PFSK-1 (cell line): ENCODE measurements at regions not wholly inside any gene's neighbourhood (a gene's known extent, or its start where the extent isn't known, plus 50 kb on each side); places are given as distances from the start of the nearest gene placed in this dataset.

Experiments used
- FOXP2 ChIP-seq: optimal IDR thresholded peaks from 2 replicates; pipeline ENCODE3; 2011; ENCODE audit warnings: borderline replicate concordance, control low read depth, inconsistent platforms; ENCODE audit not compliant: insufficient read depth; ENCODE audit errors: extremely low read length, extremely low read depth
- POLR2AphosphoS5 ChIP-seq: IDR thresholded peaks from 2 replicates; pipeline ENCODE4 v1.6.1; 2012; ENCODE audit warnings: low read depth, mild to moderate bottlenecking, control low read depth, low read length, moderate library complexity
- REST ChIP-seq, 2 experiments: IDR thresholded peaks; 2 replicates each; pipeline versions ENCODE4 v1.6.1 to v1.8.0; 2011 to 2012; ENCODE audit warnings: low read depth in 2 of 2, low read length in 2 of 2, control low read depth in 1 of 2, inconsistent platforms in 1 of 2, mild to moderate bottlenecking in 1 of 2, moderate library complexity in 1 of 2; ENCODE audit not compliant: insufficient read depth in 1 of 2
- SIN3A ChIP-seq: IDR thresholded peaks from 2 replicates; pipeline ENCODE4 v1.6.1; 2012; ENCODE audit warnings: mild to moderate bottlenecking, low read length, moderate library complexity, borderline replicate concordance; ENCODE audit not compliant: insufficient read depth
- TAF1 ChIP-seq: IDR thresholded peaks from 2 replicates; pipeline ENCODE4 v1.6.1; 2012; ENCODE audit warnings: low read length, control low read depth, borderline replicate concordance; ENCODE audit not compliant: insufficient read depth

DNA sequence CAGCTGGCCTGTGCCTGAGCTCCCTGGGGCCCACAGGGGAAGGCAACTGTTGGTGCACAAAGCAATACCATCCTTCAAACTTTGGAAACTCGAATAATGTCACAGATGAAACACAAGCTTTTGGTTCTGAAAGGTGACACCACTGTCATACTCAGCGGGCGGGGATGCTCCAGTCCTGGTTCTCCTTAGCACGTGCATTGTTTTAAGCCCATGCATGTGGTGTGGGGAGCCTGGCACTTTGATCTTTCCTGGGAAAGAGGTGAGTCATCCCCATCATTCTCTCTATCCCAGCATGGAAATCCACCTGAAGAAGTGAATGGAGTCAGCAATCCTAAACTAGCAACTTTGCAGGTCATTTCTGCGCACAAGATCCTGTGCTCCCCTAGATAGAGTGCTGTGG is 119.6 kb downstream of the GLRX3 start:
- TF ChIP-seq TAF1 (no peak), SIN3A (no peak), REST (IDR thresholded peaks at IDR 0.05; ENCODE audit: insufficient read depth in 1 of 2, low read depth in 2 of 2, low read length in 2 of 2) (no peak), POLR2AphosphoS5 (no peak), FOXP2 (no peak)

GRCh38 chr10:130257897-130258296 is 121.7 kb downstream of the GLRX3 start:
- TF ChIP-seq REST (IDR thresholded peaks at IDR 0.05; ENCODE audit: insufficient read depth in 1 of 2, low read depth in 2 of 2, low read length in 2 of 2) (no peak), POLR2AphosphoS5 (no peak), FOXP2 (no peak)

DNA sequence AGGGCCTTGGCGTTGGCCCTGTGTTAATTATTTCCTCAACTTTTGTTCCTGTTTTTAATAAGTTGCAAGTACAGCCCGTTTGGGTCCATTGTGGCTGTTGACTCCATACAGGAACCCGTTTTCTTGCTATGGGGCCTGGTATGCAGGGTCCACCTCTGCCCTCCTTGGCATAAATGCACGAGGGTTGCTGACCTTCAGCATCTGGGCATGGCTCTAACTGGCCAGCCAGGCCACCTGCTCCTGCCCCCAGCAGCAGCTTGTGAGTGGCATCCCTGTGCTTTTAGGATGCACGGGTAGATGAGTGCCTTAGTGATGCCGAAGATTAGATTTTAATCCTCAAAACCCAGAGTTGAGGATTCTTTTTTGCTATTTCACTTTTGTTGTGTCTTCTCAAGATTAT is 123.2 kb downstream of the GLRX3 start:
- TF ChIP-seq POLR2AphosphoS5, result no peak
- no peak for TF ChIP-seq FOXP2
- no peak for TF ChIP-seq REST (IDR thresholded peaks at IDR 0.05; ENCODE audit: insufficient read depth in 1 of 2, low read depth in 2 of 2, low read length in 2 of 2)
- no peak for TF ChIP-seq SIN3A
- no peak for TF ChIP-seq TAF1

- TF ChIP-seq FOXP2, result no peak
- no peak for TF ChIP-seq TAF1
Observed at GRCh38 chr10:130261306-130261705, 125.1 kb downstream of the GLRX3 start.

DNA sequence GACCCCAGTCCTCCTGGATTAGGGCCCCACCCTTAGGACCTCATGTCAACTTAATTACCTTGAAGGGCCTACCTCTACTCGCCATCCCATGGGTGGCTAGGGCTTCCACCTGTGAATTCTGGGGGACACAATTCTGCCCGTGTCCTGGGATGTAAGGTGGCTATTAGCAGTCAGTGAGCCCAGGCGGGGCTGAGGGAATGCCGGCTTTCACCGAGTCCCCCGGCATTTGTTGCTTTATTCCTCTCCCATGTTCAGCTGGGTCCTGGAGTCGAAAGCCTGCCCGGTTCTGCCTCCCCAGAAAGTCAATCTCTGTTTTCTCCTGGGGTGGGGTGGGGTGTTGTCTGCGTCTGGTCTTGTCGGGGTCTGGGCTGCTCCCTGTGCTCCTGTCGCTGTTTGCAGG is 125.6 kb downstream of the GLRX3 start:
- TF ChIP-seq FOXP2, result no peak
- no peak for TF ChIP-seq POLR2AphosphoS5
- no peak for TF ChIP-seq REST (IDR thresholded peaks at IDR 0.05; ENCODE audit: insufficient read depth in 1 of 2, low read depth in 2 of 2, low read length in 2 of 2)
- TF ChIP-seq TAF1, result no peak
- no peak for TF ChIP-seq SIN3A

DNA sequence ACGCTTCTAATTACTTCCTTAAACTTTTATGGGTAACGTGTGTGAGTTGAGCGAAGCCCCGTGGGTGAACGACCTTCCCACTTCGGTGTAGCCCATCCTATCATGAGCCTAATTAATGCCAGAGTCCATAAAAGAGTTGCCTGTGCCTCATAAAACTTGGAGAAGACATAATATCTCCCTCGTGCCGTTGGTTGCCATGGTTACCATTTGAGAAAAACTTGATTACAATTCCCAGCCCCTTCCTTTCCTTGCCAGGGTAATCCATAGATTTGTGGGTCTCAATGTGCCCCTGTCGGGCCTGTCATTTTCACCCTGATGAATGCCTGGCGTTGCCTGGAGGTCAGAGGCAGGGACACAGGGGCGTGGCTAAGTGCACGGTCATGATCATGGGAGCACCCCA is 127.1 kb downstream of the GLRX3 start:
- TF ChIP-seq REST (IDR thresholded peaks at IDR 0.05; ENCODE audit: insufficient read depth in 1 of 2, low read depth in 2 of 2, low read length in 2 of 2) (no peak), TAF1 (no peak), SIN3A (no peak), FOXP2 (no peak)
